ENCODE measurements at regions not wholly inside any gene's neighbourhood (a gene's known extent, or its start where the extent isn't known, plus 50 kb on each side); places are given as distances from the start of the nearest gene placed in this dataset.

- CTCF ChIA-PET (ENCODE audit: low intra/inter-chr PET ratio) = no interaction called here
- 0% methylated on average over 4 of the region's 4 CpGs for WGBS (ENCODE audit: insufficient coverage, low coverage, missing lambda C conversion rate)
- H3K4me2 ChIP-seq (ENCODE audit: insufficient read depth, low read length) = no peak overlapping the region
- FAIRE-seq (no peak), DNase-seq (ENCODE audit: extremely low read depth in 1 of 4, low spot score in 3 of 4) (no peak), ATAC-seq (no peak)
- POLR2A ChIA-PET = no interaction called here
- no peaks in the 10 kb centered on the region for H3K36me3 ChIP-seq (ENCODE audit: control insufficient read depth, insufficient read depth, low read length)
- H3K27me3 ChIP-seq (ENCODE audit: control insufficient read depth in 2 of 2, insufficient read depth in 2 of 2, low read length in 2 of 2) = no peaks in the 10 kb centered on the region
- intact Hi-C loops (cut with micrococcal nuclease) = no loop called here
- in situ Hi-C loops (cut with MboI) = no loop called here
- no peaks in the 10 kb centered on the region for H3K9me1 ChIP-seq (ENCODE audit: control insufficient read depth, insufficient read depth, low read length)
- no peaks in the 10 kb centered on the region for H3K9me3 ChIP-seq (replicated peaks; ENCODE audit: control insufficient read depth, insufficient read depth, low read depth, low read length)
- TF ChIP-seq SRF (CRISPR knock-in tag; IDR thresholded peaks at IDR 0.05) (no peak), ZNF445 (CRISPR knock-in tag; IDR thresholded peaks at IDR 0.05; ENCODE audit: low read depth) (no peak)
- no peaks in the 10 kb centered on the region for H3K79me2 ChIP-seq (ENCODE audit: control insufficient read depth, insufficient read depth, low read length)
- H3K27ac ChIP-seq (ENCODE audit: extremely low read depth, low read depth, low read length) = no peak overlapping the region
- BruUV-seq (replicated peaks) = no TSS peak
- H2AFZ ChIP-seq (ENCODE audit: low read depth, low read length) = no peak overlapping the region
- H3K9ac ChIP-seq (ENCODE audit: insufficient read depth in 1 of 2, low read depth in 2 of 2, low read length in 2 of 2) = no peak overlapping the region
- H4K20me1 ChIP-seq (replicated peaks; ENCODE audit: control insufficient read depth, insufficient read depth, low read length) = no peaks in the 10 kb centered on the region
- no peaks in the 10 kb centered on the region for H3K4me1 ChIP-seq (replicated peaks in 1 of 2; ENCODE audit: control insufficient read depth in 2 of 2, insufficient read depth in 2 of 2, low read length in 2 of 2)
- H3K4me3 ChIP-seq = no peak overlapping the region
Observed at GRCh38 chr9:3008091-3008490, 164.2 kb upstream of the PUM3 start.

GRCh38 chr9:3007326-3007725 lies 163.4 kb upstream of the PUM3 start:
- no peaks in the 10 kb centered on the region for H3K9me3 ChIP-seq (replicated peaks; ENCODE audit: control insufficient read depth, insufficient read depth, low read depth, low read length)
- no peak overlapping the region for H3K9ac ChIP-seq (ENCODE audit: insufficient read depth in 1 of 2, low read depth in 2 of 2, low read length in 2 of 2)
- in situ Hi-C loops (cut with MboI) = no loop called here
- CTCF ChIA-PET (ENCODE audit: low intra/inter-chr PET ratio) = no interaction called here
- intact Hi-C loops (cut with micrococcal nuclease) = no loop called here
- H3K79me2 ChIP-seq (ENCODE audit: control insufficient read depth, insufficient read depth, low read length) = no peaks in the 10 kb centered on the region
- H3K4me2 ChIP-seq (ENCODE audit: insufficient read depth, low read length) = no peak overlapping the region
- no peak for DNase-seq (ENCODE audit: extremely low read depth in 1 of 4, low spot score in 3 of 4)
- no peak overlapping the region for H3K4me3 ChIP-seq
- H3K36me3 ChIP-seq (ENCODE audit: control insufficient read depth, insufficient read depth, low read length) = no peaks in the 10 kb centered on the region
- H3K27me3 ChIP-seq (ENCODE audit: control insufficient read depth in 2 of 2, insufficient read depth in 2 of 2, low read length in 2 of 2) = no peaks in the 10 kb centered on the region
- no peak overlapping the region for H3K27ac ChIP-seq (ENCODE audit: extremely low read depth, low read depth, low read length)
- no peaks in the 10 kb centered on the region for H3K4me1 ChIP-seq (replicated peaks in 1 of 2; ENCODE audit: control insufficient read depth in 2 of 2, insufficient read depth in 2 of 2, low read length in 2 of 2)
- no peaks in the 10 kb centered on the region for H3K9me1 ChIP-seq (ENCODE audit: control insufficient read depth, insufficient read depth, low read length)
- H4K20me1 ChIP-seq (replicated peaks; ENCODE audit: control insufficient read depth, insufficient read depth, low read length) = no peaks in the 10 kb centered on the region
- WGBS (ENCODE audit: insufficient coverage, low coverage, missing lambda C conversion rate) = 0% methylated on average over 1 of the region's 1 CpG
- no TSS peak for BruUV-seq (replicated peaks)
- POLR2A ChIA-PET = no interaction called here
- no peak for ATAC-seq
- no peak overlapping the region for H2AFZ ChIP-seq (ENCODE audit: low read depth, low read length)
- FAIRE-seq = no peak
- no peak for TF ChIP-seq DPF2 (IDR thresholded peaks at IDR 0.05)
- no peak for TF ChIP-seq KDM5B (IDR thresholded peaks at IDR 0.05; ENCODE audit: insufficient replicate concordance, low read depth, low read length)
- TF ChIP-seq ZNF512 (tag; IDR thresholded peaks at IDR 0.05) = no peak
- no peak for TF ChIP-seq SRSF3 (IDR thresholded peaks at IDR 0.05; ENCODE audit: insufficient read depth, low read length)
- no peak for TF ChIP-seq NR2C2 (CRISPR knock-in tag; IDR thresholded peaks at IDR 0.05)
- TF ChIP-seq NR2C2 (tag; IDR thresholded peaks at IDR 0.05) = no peak
- no peak for TF ChIP-seq KAT8 (IDR thresholded peaks at IDR 0.05; ENCODE audit: low read depth)
- TF ChIP-seq TCF7L2 (IDR thresholded peaks at IDR 0.05; ENCODE audit: low read depth, low read length) = no peak
- no peak for TF ChIP-seq ZNF41 (CRISPR knock-in tag; conservative IDR thresholded peaks at IDR 0.05)
- no peak for TF ChIP-seq PHF21A (IDR thresholded peaks at IDR 0.05; ENCODE audit: borderline replicate concordance, low read depth)
- no peak for TF ChIP-seq ZNF740 (CRISPR knock-in tag; IDR thresholded peaks at IDR 0.05)
- no peak for TF ChIP-seq ZNF740 (tag; IDR thresholded peaks at IDR 0.05)
- TF ChIP-seq RBM25 (IDR thresholded peaks at IDR 0.05; ENCODE audit: low read depth, low read length, severe bottlenecking) = no peak

Measured in K562 (cell line).